ENCODE measurements at regions not wholly inside any gene's neighbourhood (a gene's known extent, or its start where the extent isn't known, plus 50 kb on each side); places are given as distances from the start of the nearest gene placed in this dataset.

- H3K36me3 ChIP-seq (ENCODE audit: control insufficient read depth, insufficient read depth, low read length, severe bottlenecking): no peaks in the 10 kb centered on the region
- no peaks in the 10 kb centered on the region for H3K27me3 ChIP-seq (replicated peaks; ENCODE audit: control insufficient read depth, insufficient read depth, low read length)
- H3K4me3 ChIP-seq (ENCODE audit: low read length): no peak overlapping the region
- no peaks in the 10 kb centered on the region for H3K9me3 ChIP-seq (ENCODE audit: control insufficient read depth, low read length)
- no peak for DNase-seq (ENCODE audit: low read depth)
- H3K9ac ChIP-seq (ENCODE audit: low read length): no peak overlapping the region
- H3K4me1 ChIP-seq (ENCODE audit: control insufficient read depth, insufficient read depth, low read length): no peaks in the 10 kb centered on the region
These were observed 219.4 kb upstream of the CPNE8 start for GRCh38 chr12:39124768-39125167.

GRCh38 chr12:39123580-39124253 lies 218.3 kb upstream of the CPNE8 start:
- no peaks in the 10 kb centered on the region for H3K9me3 ChIP-seq (ENCODE audit: control insufficient read depth, low read length)
- no peaks in the 10 kb centered on the region for H3K36me3 ChIP-seq (ENCODE audit: control insufficient read depth, insufficient read depth, low read length, severe bottlenecking)
- no peak overlapping the region for H3K4me3 ChIP-seq (ENCODE audit: low read length)
- no peaks in the 10 kb centered on the region for H3K27me3 ChIP-seq (replicated peaks; ENCODE audit: control insufficient read depth, insufficient read depth, low read length)
- no peaks in the 10 kb centered on the region for H3K4me1 ChIP-seq (ENCODE audit: control insufficient read depth, insufficient read depth, low read length)
- H3K9ac ChIP-seq (ENCODE audit: low read length): no peak overlapping the region
- DNase-seq (ENCODE audit: low read depth): no peak

- no peak overlapping the region for H3K4me3 ChIP-seq (ENCODE audit: low read length)
- H3K9me3 ChIP-seq (ENCODE audit: control insufficient read depth, low read length): no peaks in the 10 kb centered on the region
- DNase-seq (ENCODE audit: low read depth): no peak
- H3K9ac ChIP-seq (ENCODE audit: low read length): no peak overlapping the region
- H3K4me1 ChIP-seq (ENCODE audit: control insufficient read depth, insufficient read depth, low read length): no peaks in the 10 kb centered on the region
- H3K27me3 ChIP-seq (replicated peaks; ENCODE audit: control insufficient read depth, insufficient read depth, low read length): no peaks in the 10 kb centered on the region
- no peaks in the 10 kb centered on the region for H3K36me3 ChIP-seq (ENCODE audit: control insufficient read depth, insufficient read depth, low read length, severe bottlenecking)
These were observed 217.3 kb upstream of the CPNE8 start for GRCh38 chr12:39122562-39123204.

GRCh38 chr12:39116861-39117260 lies 211.5 kb upstream of the CPNE8 start:
- no peak overlapping the region for H3K4me3 ChIP-seq (ENCODE audit: low read length)
- no peaks in the 10 kb centered on the region for H3K9me3 ChIP-seq (ENCODE audit: control insufficient read depth, low read length)
- H3K4me1 ChIP-seq (ENCODE audit: control insufficient read depth, insufficient read depth, low read length): no peaks in the 10 kb centered on the region
- no peaks in the 10 kb centered on the region for H3K27me3 ChIP-seq (replicated peaks; ENCODE audit: control insufficient read depth, insufficient read depth, low read length)
- no peaks in the 10 kb centered on the region for H3K36me3 ChIP-seq (ENCODE audit: control insufficient read depth, insufficient read depth, low read length, severe bottlenecking)
- no peak overlapping the region for H3K9ac ChIP-seq (ENCODE audit: low read length)
- no peak for DNase-seq (ENCODE audit: low read depth)

- H3K4me3 ChIP-seq (ENCODE audit: low read length): no peak overlapping the region
- no peaks in the 10 kb centered on the region for H3K9me3 ChIP-seq (ENCODE audit: control insufficient read depth, low read length)
- H3K9ac ChIP-seq (ENCODE audit: low read length): no peak overlapping the region
- H3K27me3 ChIP-seq (replicated peaks; ENCODE audit: control insufficient read depth, insufficient read depth, low read length): no peaks in the 10 kb centered on the region
- H3K36me3 ChIP-seq (ENCODE audit: control insufficient read depth, insufficient read depth, low read length, severe bottlenecking): no peaks in the 10 kb centered on the region
- DNase-seq (ENCODE audit: low read depth): no peak
- H3K4me1 ChIP-seq (ENCODE audit: control insufficient read depth, insufficient read depth, low read length): no peaks in the 10 kb centered on the region
These were observed 206.7 kb upstream of the CPNE8 start for GRCh38 chr12:39112064-39112463.

GRCh38 chr12:39105111-39105510 lies 199.7 kb upstream of the CPNE8 start:
- H3K4me1 ChIP-seq (ENCODE audit: control insufficient read depth, insufficient read depth, low read length): peaks cover 13% of the 10 kb centered on the region
- peaks cover 5% of the 10 kb centered on the region for H3K27me3 ChIP-seq (replicated peaks; ENCODE audit: control insufficient read depth, insufficient read depth, low read length)
- H3K4me3 ChIP-seq (ENCODE audit: low read length): no peak overlapping the region
- DNase-seq (ENCODE audit: low read depth): no peak
- no peaks in the 10 kb centered on the region for H3K9me3 ChIP-seq (ENCODE audit: control insufficient read depth, low read length)
- no peaks in the 10 kb centered on the region for H3K36me3 ChIP-seq (ENCODE audit: control insufficient read depth, insufficient read depth, low read length, severe bottlenecking)
- no peak overlapping the region for H3K9ac ChIP-seq (ENCODE audit: low read length)

GRCh38 chr12:39103552-39104165 lies 198.3 kb upstream of the CPNE8 start:
- H3K4me1 ChIP-seq (ENCODE audit: control insufficient read depth, insufficient read depth, low read length): peaks cover 13% of the 10 kb centered on the region
- H3K4me3 ChIP-seq (ENCODE audit: low read length): no peak overlapping the region
- no peaks in the 10 kb centered on the region for H3K36me3 ChIP-seq (ENCODE audit: control insufficient read depth, insufficient read depth, low read length, severe bottlenecking)
- peak; percentile 53 for DNase-seq (ENCODE audit: low read depth)
- H3K27me3 ChIP-seq (replicated peaks; ENCODE audit: control insufficient read depth, insufficient read depth, low read length): peaks cover 5% of the 10 kb centered on the region
- H3K9me3 ChIP-seq (ENCODE audit: control insufficient read depth, low read length): no peaks in the 10 kb centered on the region
- no peak overlapping the region for H3K9ac ChIP-seq (ENCODE audit: low read length)

- Histone ChIP-seq H3K9me3 (ENCODE audit: control insufficient read depth, low read length) (no peaks in the 10 kb centered on the region), H3K9ac (ENCODE audit: low read length) (no peak overlapping the region), H3K4me3 (ENCODE audit: low read length) (no peak overlapping the region), H3K36me3 (ENCODE audit: control insufficient read depth, insufficient read depth, low read length, severe bottlenecking) (no peaks in the 10 kb centered on the region), H3K27me3 (replicated peaks; ENCODE audit: control insufficient read depth, insufficient read depth, low read length) (peaks cover 8% of the 10 kb centered on the region), H3K4me1 (ENCODE audit: control insufficient read depth, insufficient read depth, low read length) (peaks cover 13% of the 10 kb centered on the region)
- no peak for DNase-seq (ENCODE audit: low read depth)
These were observed 197.3 kb upstream of the CPNE8 start for GRCh38 chr12:39102474-39103209.

GRCh38 chr12:39095636-39096330 lies 190.4 kb upstream of the CPNE8 start:
- no peak for DNase-seq (ENCODE audit: low read depth)
- Histone ChIP-seq H3K27me3 (replicated peaks; ENCODE audit: control insufficient read depth, insufficient read depth, low read length) (peaks cover 33% of the 10 kb centered on the region), H3K9ac (ENCODE audit: low read length) (no peak overlapping the region), H3K36me3 (ENCODE audit: control insufficient read depth, insufficient read depth, low read length, severe bottlenecking) (no peaks in the 10 kb centered on the region), H3K4me3 (ENCODE audit: low read length) (no peak overlapping the region), H3K4me1 (ENCODE audit: control insufficient read depth, insufficient read depth, low read length) (no peaks in the 10 kb centered on the region), H3K9me3 (ENCODE audit: control insufficient read depth, low read length) (no peaks in the 10 kb centered on the region)

GRCh38 chr12:39081910-39082309 lies 176.5 kb upstream of the CPNE8 start:
- H3K4me3 ChIP-seq (ENCODE audit: low read length): no peak overlapping the region
- H3K9me3 ChIP-seq (ENCODE audit: control insufficient read depth, low read length): no peaks in the 10 kb centered on the region
- H3K27me3 ChIP-seq (replicated peaks; ENCODE audit: control insufficient read depth, insufficient read depth, low read length): no peaks in the 10 kb centered on the region
- DNase-seq (ENCODE audit: low read depth): no peak
- no peaks in the 10 kb centered on the region for H3K4me1 ChIP-seq (ENCODE audit: control insufficient read depth, insufficient read depth, low read length)
- H3K36me3 ChIP-seq (ENCODE audit: control insufficient read depth, insufficient read depth, low read length, severe bottlenecking): no peaks in the 10 kb centered on the region
- no peak overlapping the region for H3K9ac ChIP-seq (ENCODE audit: low read length)

- no peak for DNase-seq (ENCODE audit: low read depth)
- Histone ChIP-seq H3K36me3 (ENCODE audit: control insufficient read depth, insufficient read depth, low read length, severe bottlenecking) (no peaks in the 10 kb centered on the region), H3K4me1 (ENCODE audit: control insufficient read depth, insufficient read depth, low read length) (no peaks in the 10 kb centered on the region), H3K4me3 (ENCODE audit: low read length) (no peak overlapping the region), H3K9me3 (ENCODE audit: control insufficient read depth, low read length) (no peaks in the 10 kb centered on the region), H3K27me3 (replicated peaks; ENCODE audit: control insufficient read depth, insufficient read depth, low read length) (no peaks in the 10 kb centered on the region), H3K9ac (ENCODE audit: low read length) (no peak overlapping the region)
These were observed 171.8 kb upstream of the CPNE8 start for GRCh38 chr12:39077226-39077625.

Data from adipocyte (in vitro differentiated cells).